ENCODE measurements at regions not wholly inside any gene's neighbourhood (a gene's known extent, or its start where the extent isn't known, plus 50 kb on each side); places are given as distances from the start of the nearest gene placed in this dataset.

- no peaks in the 10 kb centered on the region for H3K27me3 ChIP-seq (ENCODE audit: control insufficient read depth in 1 of 2, insufficient read depth in 2 of 2, low read length in 2 of 2)
- DNase-seq (no peak), ATAC-seq (ENCODE audit: poor library complexity) (no peak)
- peaks cover 0 to 7% of the 10 kb centered on the region in 2 experiments for H3K9me3 ChIP-seq (ENCODE audit: control insufficient read depth in 1 of 2, insufficient read depth in 1 of 2, low read length in 2 of 2)
- Mint-ChIP-seq H3K27me3 (no peaks in the 10 kb centered on the region), H3K4me1 (ENCODE audit: low read depth) (no peaks in the 10 kb centered on the region), H3K9me3 (peaks cover 5% of the 10 kb centered on the region), H3K27ac (no peak overlapping the region), H3K4me3 (no peak overlapping the region), H3K36me3 (ENCODE audit: low read depth) (no peaks in the 10 kb centered on the region)
- no peaks in the 10 kb centered on the region for H3K36me3 ChIP-seq (ENCODE audit: insufficient read depth, low read length)
- no peak overlapping the region for H3K27ac ChIP-seq (ENCODE audit: low read depth in 1 of 2, low read length in 2 of 2)
- H3K4me1 ChIP-seq (ENCODE audit: insufficient read depth, low read length): no peaks in the 10 kb centered on the region
- ChIA-PET POLR2A (no interaction called here), CTCF (no interaction called here)
- intact Hi-C loops (cut with DNase I, micrococcal nuclease): no loop called here
- TF ChIP-seq CTCF (IDR thresholded peaks at IDR 0.05): no peak
- H3K4me3 ChIP-seq (ENCODE audit: low read length): no peak overlapping the region
These were observed 1017.3 kb upstream of the EPHA6 start for GRCh38 chr3:95797081-95797480.

- Histone ChIP-seq H3K9me3 (ENCODE audit: control insufficient read depth in 1 of 2, insufficient read depth in 1 of 2, low read length in 2 of 2) (peaks cover 0 to 7% of the 10 kb centered on the region in 2 experiments), H3K4me3 (ENCODE audit: low read length) (no peak overlapping the region), H3K4me1 (ENCODE audit: insufficient read depth, low read length) (no peaks in the 10 kb centered on the region), H3K36me3 (ENCODE audit: insufficient read depth, low read length) (no peaks in the 10 kb centered on the region), H3K27me3 (ENCODE audit: control insufficient read depth in 1 of 2, insufficient read depth in 2 of 2, low read length in 2 of 2) (no peaks in the 10 kb centered on the region), H3K27ac (ENCODE audit: low read depth in 1 of 2, low read length in 2 of 2) (no peak overlapping the region)
- Mint-ChIP-seq H3K9me3 (peaks cover 5% of the 10 kb centered on the region), H3K4me1 (ENCODE audit: low read depth) (no peaks in the 10 kb centered on the region), H3K36me3 (ENCODE audit: low read depth) (no peaks in the 10 kb centered on the region), H3K27ac (no peak overlapping the region), H3K27me3 (no peaks in the 10 kb centered on the region), H3K4me3 (no peak overlapping the region)
- CTCF ChIA-PET: no interaction called here
- no peak for ATAC-seq (ENCODE audit: poor library complexity)
- POLR2A ChIA-PET: no interaction called here
- peak in 1 of 14 experiments; percentile 2 for DNase-seq
- intact Hi-C loops (cut with DNase I, micrococcal nuclease): no loop called here
- no peak for TF ChIP-seq CTCF (IDR thresholded peaks at IDR 0.05)
These were observed 1015.8 kb upstream of the EPHA6 start for GRCh38 chr3:95798628-95799027.

- ChIA-PET CTCF (no interaction called here), POLR2A (no interaction called here)
- no peak overlapping the region for H3K4me3 ChIP-seq (ENCODE audit: low read length)
- ATAC-seq (ENCODE audit: poor library complexity) (no peak), DNase-seq (no peak)
- no peaks in the 10 kb centered on the region for H3K4me1 ChIP-seq (ENCODE audit: insufficient read depth, low read length)
- Mint-ChIP-seq H3K36me3 (ENCODE audit: low read depth) (no peaks in the 10 kb centered on the region), H3K4me1 (ENCODE audit: low read depth) (no peaks in the 10 kb centered on the region), H3K27me3 (no peaks in the 10 kb centered on the region), H3K9me3 (peaks cover 15% of the 10 kb centered on the region), H3K4me3 (no peak overlapping the region), H3K27ac (no peak overlapping the region)
- no peaks in the 10 kb centered on the region for H3K36me3 ChIP-seq (ENCODE audit: insufficient read depth, low read length)
- TF ChIP-seq CTCF (IDR thresholded peaks at IDR 0.05): no peak
- no peak overlapping the region for H3K27ac ChIP-seq (ENCODE audit: low read depth in 1 of 2, low read length in 2 of 2)
- no peaks in the 10 kb centered on the region for H3K9me3 ChIP-seq (ENCODE audit: control insufficient read depth in 1 of 2, insufficient read depth in 1 of 2, low read length in 2 of 2)
- intact Hi-C loops (cut with DNase I, micrococcal nuclease): no loop called here
- H3K27me3 ChIP-seq (ENCODE audit: control insufficient read depth in 1 of 2, insufficient read depth in 2 of 2, low read length in 2 of 2): no peaks in the 10 kb centered on the region
These were observed 1003.9 kb upstream of the EPHA6 start for GRCh38 chr3:95810462-95810861.
